ENCODE measurements at regions not wholly inside any gene's neighbourhood (a gene's known extent, or its start where the extent isn't known, plus 50 kb on each side); places are given as distances from the start of the nearest gene placed in this dataset.

GRCh38 chr6:63487103-63487813 lies 85.0 kb upstream of the LOC128125822 start:
- Histone ChIP-seq H3K4me1 (ENCODE audit: insufficient read depth, low read length) (no peaks in the 10 kb centered on the region), H3K27me3 (ENCODE audit: control insufficient read depth in 1 of 2, insufficient read depth in 2 of 2, low read length in 2 of 2) (no peaks in the 10 kb centered on the region), H3K9me3 (ENCODE audit: low read length) (no peaks in the 10 kb centered on the region), H3K36me3 (ENCODE audit: insufficient read depth, low read length) (no peaks in the 10 kb centered on the region), H3K27ac (ENCODE audit: low read depth, low read length) (no peak overlapping the region), H3K9ac (ENCODE audit: low read length) (no peak overlapping the region), H3K4me3 (ENCODE audit: low read depth in 1 of 2, low read length in 2 of 2) (no peak overlapping the region)

GRCh38 chr6:63491119-63491518 lies 81.2 kb upstream of the LOC128125822 start:
- Histone ChIP-seq H3K9ac (ENCODE audit: low read length) (no peak overlapping the region), H3K4me1 (ENCODE audit: insufficient read depth, low read length) (no peaks in the 10 kb centered on the region), H3K4me3 (ENCODE audit: low read depth in 1 of 2, low read length in 2 of 2) (no peak overlapping the region), H3K36me3 (ENCODE audit: insufficient read depth, low read length) (no peaks in the 10 kb centered on the region), H3K27ac (ENCODE audit: low read depth, low read length) (no peak overlapping the region), H3K9me3 (ENCODE audit: low read length) (no peaks in the 10 kb centered on the region), H3K27me3 (ENCODE audit: control insufficient read depth in 1 of 2, insufficient read depth in 2 of 2, low read length in 2 of 2) (no peaks in the 10 kb centered on the region)

- H3K27ac ChIP-seq (ENCODE audit: low read depth, low read length) = no peak overlapping the region
- H3K9me3 ChIP-seq (ENCODE audit: low read length) = no peaks in the 10 kb centered on the region
- H3K4me3 ChIP-seq (ENCODE audit: low read depth in 1 of 2, low read length in 2 of 2) = no peak overlapping the region
- no peaks in the 10 kb centered on the region for H3K27me3 ChIP-seq (ENCODE audit: control insufficient read depth in 1 of 2, insufficient read depth in 2 of 2, low read length in 2 of 2)
- no peak overlapping the region for H3K9ac ChIP-seq (ENCODE audit: low read length)
- H3K4me1 ChIP-seq (ENCODE audit: insufficient read depth, low read length) = no peaks in the 10 kb centered on the region
- no peaks in the 10 kb centered on the region for H3K36me3 ChIP-seq (ENCODE audit: insufficient read depth, low read length)
Measured at GRCh38 chr6:63492476-63492875, 79.8 kb upstream of the LOC128125822 start.

GRCh38 chr6:63493557-63493956 lies 78.7 kb upstream of the LOC128125822 start:
- Histone ChIP-seq H3K9me3 (ENCODE audit: low read length) (no peaks in the 10 kb centered on the region), H3K9ac (ENCODE audit: low read length) (no peak overlapping the region), H3K27me3 (ENCODE audit: control insufficient read depth in 1 of 2, insufficient read depth in 2 of 2, low read length in 2 of 2) (no peaks in the 10 kb centered on the region), H3K4me3 (ENCODE audit: low read depth in 1 of 2, low read length in 2 of 2) (no peak overlapping the region), H3K27ac (ENCODE audit: low read depth, low read length) (no peak overlapping the region), H3K4me1 (ENCODE audit: insufficient read depth, low read length) (no peaks in the 10 kb centered on the region), H3K36me3 (ENCODE audit: insufficient read depth, low read length) (no peaks in the 10 kb centered on the region)

- no peak overlapping the region for H3K4me3 ChIP-seq (ENCODE audit: low read depth in 1 of 2, low read length in 2 of 2)
- no peaks in the 10 kb centered on the region for H3K4me1 ChIP-seq (ENCODE audit: insufficient read depth, low read length)
- no peaks in the 10 kb centered on the region for H3K9me3 ChIP-seq (ENCODE audit: low read length)
- H3K27ac ChIP-seq (ENCODE audit: low read depth, low read length) = no peak overlapping the region
- no peak overlapping the region for H3K9ac ChIP-seq (ENCODE audit: low read length)
- no peaks in the 10 kb centered on the region for H3K36me3 ChIP-seq (ENCODE audit: insufficient read depth, low read length)
- no peaks in the 10 kb centered on the region for H3K27me3 ChIP-seq (ENCODE audit: control insufficient read depth in 1 of 2, insufficient read depth in 2 of 2, low read length in 2 of 2)
Measured at GRCh38 chr6:63496361-63496804, 75.9 kb upstream of the LOC128125822 start.

GRCh38 chr6:63502156-63502555 lies 70.1 kb upstream of the LOC128125822 start:
- no peaks in the 10 kb centered on the region for H3K36me3 ChIP-seq (ENCODE audit: insufficient read depth, low read length)
- no peaks in the 10 kb centered on the region for H3K27me3 ChIP-seq (ENCODE audit: control insufficient read depth in 1 of 2, insufficient read depth in 2 of 2, low read length in 2 of 2)
- H3K27ac ChIP-seq (ENCODE audit: low read depth, low read length) = no peak overlapping the region
- no peak overlapping the region for H3K4me3 ChIP-seq (ENCODE audit: low read depth in 1 of 2, low read length in 2 of 2)
- H3K9me3 ChIP-seq (ENCODE audit: low read length) = no peaks in the 10 kb centered on the region
- no peaks in the 10 kb centered on the region for H3K4me1 ChIP-seq (ENCODE audit: insufficient read depth, low read length)
- no peak overlapping the region for H3K9ac ChIP-seq (ENCODE audit: low read length)

- H3K27ac ChIP-seq (ENCODE audit: low read depth, low read length) = no peak overlapping the region
- no peaks in the 10 kb centered on the region for H3K9me3 ChIP-seq (ENCODE audit: low read length)
Measured at GRCh38 chr6:63503199-63503598, 69.1 kb upstream of the LOC128125822 start.

GRCh38 chr6:63504777-63505384 lies 67.4 kb upstream of the LOC128125822 start:
- no peak overlapping the region for H3K9ac ChIP-seq (ENCODE audit: low read length)
- no peaks in the 10 kb centered on the region for H3K27me3 ChIP-seq (ENCODE audit: control insufficient read depth in 1 of 2, insufficient read depth in 2 of 2, low read length in 2 of 2)
- H3K4me1 ChIP-seq (ENCODE audit: insufficient read depth, low read length) = peaks cover 4% of the 10 kb centered on the region
- no peak overlapping the region for H3K4me3 ChIP-seq (ENCODE audit: low read depth in 1 of 2, low read length in 2 of 2)
- no peak overlapping the region for H3K27ac ChIP-seq (ENCODE audit: low read depth, low read length)
- H3K36me3 ChIP-seq (ENCODE audit: insufficient read depth, low read length) = no peaks in the 10 kb centered on the region
- no peaks in the 10 kb centered on the region for H3K9me3 ChIP-seq (ENCODE audit: low read length)

More at GRCh38 chr6:63503199-63503598, 69.1 kb upstream of the LOC128125822 start:
- no peaks in the 10 kb centered on the region for H3K4me1 ChIP-seq (ENCODE audit: insufficient read depth, low read length)
- H3K27me3 ChIP-seq (ENCODE audit: control insufficient read depth in 1 of 2, insufficient read depth in 2 of 2, low read length in 2 of 2) = no peaks in the 10 kb centered on the region
- no peak overlapping the region for H3K9ac ChIP-seq (ENCODE audit: low read length)
- H3K4me3 ChIP-seq (ENCODE audit: low read depth in 1 of 2, low read length in 2 of 2) = no peak overlapping the region
- no peaks in the 10 kb centered on the region for H3K36me3 ChIP-seq (ENCODE audit: insufficient read depth, low read length)

GRCh38 chr6:63507096-63507495 lies 65.2 kb upstream of the LOC128125822 start:
- no peak overlapping the region for H3K4me3 ChIP-seq (ENCODE audit: low read depth in 1 of 2, low read length in 2 of 2)
- no peaks in the 10 kb centered on the region for H3K9me3 ChIP-seq (ENCODE audit: low read length)
- no peak overlapping the region for H3K9ac ChIP-seq (ENCODE audit: low read length)
- no peaks in the 10 kb centered on the region for H3K27me3 ChIP-seq (ENCODE audit: control insufficient read depth in 1 of 2, insufficient read depth in 2 of 2, low read length in 2 of 2)
- no peak overlapping the region for H3K27ac ChIP-seq (ENCODE audit: low read depth, low read length)
- H3K36me3 ChIP-seq (ENCODE audit: insufficient read depth, low read length) = no peaks in the 10 kb centered on the region
- H3K4me1 ChIP-seq (ENCODE audit: insufficient read depth, low read length) = peaks cover 4% of the 10 kb centered on the region

GRCh38 chr6:63509652-63510352 lies 62.5 kb upstream of the LOC128125822 start:
- Histone ChIP-seq H3K27ac (ENCODE audit: low read depth, low read length) (peak overlapping the region; percentile 64), H3K9ac (ENCODE audit: low read length) (peak overlapping the region; percentile 15), H3K4me3 (ENCODE audit: low read depth in 1 of 2, low read length in 2 of 2) (no peak overlapping the region), H3K36me3 (ENCODE audit: insufficient read depth, low read length) (no peaks in the 10 kb centered on the region), H3K9me3 (ENCODE audit: low read length) (no peaks in the 10 kb centered on the region), H3K4me1 (ENCODE audit: insufficient read depth, low read length) (peaks cover 4% of the 10 kb centered on the region), H3K27me3 (ENCODE audit: control insufficient read depth in 1 of 2, insufficient read depth in 2 of 2, low read length in 2 of 2) (no peaks in the 10 kb centered on the region)

- H3K4me1 ChIP-seq (ENCODE audit: insufficient read depth, low read length) = peaks cover 4% of the 10 kb centered on the region
- no peak overlapping the region for H3K4me3 ChIP-seq (ENCODE audit: low read depth in 1 of 2, low read length in 2 of 2)
- peak overlapping the region; percentile 64 for H3K27ac ChIP-seq (ENCODE audit: low read depth, low read length)
- H3K36me3 ChIP-seq (ENCODE audit: insufficient read depth, low read length) = no peaks in the 10 kb centered on the region
- no peaks in the 10 kb centered on the region for H3K9me3 ChIP-seq (ENCODE audit: low read length)
- H3K9ac ChIP-seq (ENCODE audit: low read length) = peak overlapping the region; percentile 15
- no peaks in the 10 kb centered on the region for H3K27me3 ChIP-seq (ENCODE audit: control insufficient read depth in 1 of 2, insufficient read depth in 2 of 2, low read length in 2 of 2)
Measured at GRCh38 chr6:63510353-63510686, 62.0 kb upstream of the LOC128125822 start.
